SH-SY5Y (cell line): ENCODE measurements at regions not wholly inside any gene's neighbourhood (a gene's known extent, or its start where the extent isn't known, plus 50 kb on each side); places are given as distances from the start of the nearest gene placed in this dataset.

Experiments used
- GATA2 ChIP-seq: IDR thresholded peaks from 2 replicates; pipeline ENCODE4 v1.6.1; 2011; ENCODE audit warnings: mild to moderate bottlenecking, low read depth, low read length
- GATA3 ChIP-seq: IDR thresholded peaks from 2 replicates; pipeline ENCODE4 v1.6.1; 2011; ENCODE audit warnings: low read depth, mild to moderate bottlenecking, low read length, moderate library complexity

DNA sequence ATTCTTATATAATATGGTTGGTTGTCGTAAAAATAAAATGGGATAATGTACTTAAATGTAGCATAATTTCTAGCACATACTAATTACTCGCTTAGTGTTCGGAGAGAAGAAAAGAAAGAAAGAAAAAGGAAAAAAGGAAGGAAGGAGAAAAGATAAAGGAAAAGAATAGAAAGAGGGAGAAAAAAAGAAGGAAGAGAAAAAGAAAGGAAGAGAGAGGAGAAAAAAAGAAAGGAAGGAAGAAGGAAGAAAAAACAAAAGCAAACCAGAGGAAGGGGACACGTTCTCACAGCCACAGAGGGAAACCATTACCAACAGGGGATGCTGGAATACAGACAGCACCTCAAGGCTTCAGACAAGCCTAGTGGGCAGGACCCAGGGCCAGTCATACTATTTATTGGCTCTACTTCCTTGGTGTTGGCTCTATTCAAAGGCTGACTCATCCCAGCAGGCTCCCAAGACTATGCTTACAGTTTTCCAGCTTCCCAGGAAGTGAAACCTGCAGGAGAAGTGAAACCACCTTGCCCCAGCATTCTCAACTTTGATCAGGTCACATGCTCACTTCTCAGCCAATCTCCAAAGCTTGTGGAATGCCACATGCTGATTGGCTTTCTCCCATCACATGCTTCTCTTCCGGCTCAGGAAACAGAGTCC, 273.5 kb upstream of the IRX5 start:
- TF ChIP-seq GATA2 (no peak), GATA3 (no peak)
